Stimulated activated CD8-positive, alpha-beta memory T cell treated with anti-CD3 and anti-CD28 coated beads, Interleukin-12 subunit alpha, Interleukin-12 subunit beta, amount 100 ng/mL, for 24 hours (primary cell): ENCODE measurements at regions not wholly inside any gene's neighbourhood (a gene's known extent, or its start where the extent isn't known, plus 50 kb on each side); places are given as distances from the start of the nearest gene placed in this dataset.

ENCODE experiments used
- DNase-seq: peaks from one replicate; pipeline ENCODE4 v3.0.0-alpha.2; 2020; ENCODE audit errors: extremely low read depth

- DNase-seq: no peak
Measured at GRCh38 chr2:2694746-2695145, 363.7 kb upstream of the MYT1L start.

- DNase-seq: no peak
Measured at GRCh38 chr2:2692599-2693389, 361.7 kb upstream of the MYT1L start.

DNA sequence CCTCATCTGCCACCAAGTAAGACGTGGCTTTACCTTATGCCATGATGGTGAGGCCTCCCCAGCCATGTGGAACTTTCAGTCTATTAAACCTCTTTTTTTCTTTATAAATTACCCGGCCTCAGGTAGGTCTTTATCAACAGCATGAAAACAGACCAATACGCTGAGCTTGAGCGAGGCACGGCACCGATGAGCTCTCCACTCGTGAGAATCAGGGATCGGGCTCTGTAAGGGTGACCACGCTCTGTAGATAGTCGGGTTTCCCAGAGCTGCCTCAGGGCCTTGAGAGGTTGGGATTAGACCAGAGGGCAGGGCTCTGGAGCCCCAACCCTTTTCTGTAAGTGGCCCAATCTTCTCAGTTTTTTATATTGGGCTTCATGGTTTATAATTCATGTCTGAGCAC lies 360.3 kb upstream of the MYT1L start:
- DNase-seq: no peak

- no peak for DNase-seq
Measured at GRCh38 chr2:2690985-2691384, 359.9 kb upstream of the MYT1L start.

GRCh38 chr2:2689306-2689705 lies 358.2 kb upstream of the MYT1L start:
- no peak for DNase-seq

DNA sequence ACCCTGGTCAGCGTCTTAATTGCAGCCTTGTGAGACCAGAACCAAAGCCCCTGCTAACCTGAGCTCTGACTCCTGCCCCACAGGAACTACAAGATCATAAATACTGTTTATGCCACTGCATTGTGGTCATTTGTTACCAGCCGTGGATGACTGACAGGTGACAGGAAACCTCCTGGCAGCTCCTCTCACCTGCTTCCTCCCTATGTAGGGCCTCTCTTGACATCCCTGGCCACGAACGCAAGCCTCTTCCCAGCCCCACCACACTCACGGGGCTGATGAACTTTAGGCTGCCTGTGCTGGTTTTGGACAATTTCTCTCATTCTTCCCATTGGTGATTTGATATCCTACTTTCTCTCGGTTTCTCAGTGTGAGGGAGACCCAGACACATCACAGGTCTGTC lies 357.2 kb upstream of the MYT1L start:
- no peak for DNase-seq

DNA sequence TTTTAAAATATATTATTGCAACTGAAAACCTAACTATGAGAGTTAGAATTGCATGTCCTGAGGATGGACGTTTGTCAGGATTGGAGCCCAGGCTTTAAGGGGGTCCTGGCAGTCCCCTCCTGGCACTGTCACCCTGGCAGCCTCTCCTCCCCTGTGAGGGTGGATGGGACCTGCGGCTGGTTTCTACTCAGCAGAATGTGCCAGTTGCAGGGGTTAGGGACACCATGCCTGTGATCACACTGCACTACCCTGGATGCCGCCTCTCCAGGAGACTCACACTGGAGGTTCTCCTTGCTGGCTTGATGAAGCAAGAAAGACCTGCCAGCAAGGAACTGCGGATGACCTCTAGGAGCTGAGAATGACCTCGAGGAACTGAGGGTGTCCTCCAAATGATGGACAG lies 356.7 kb upstream of the MYT1L start:
- no peak for DNase-seq

DNA sequence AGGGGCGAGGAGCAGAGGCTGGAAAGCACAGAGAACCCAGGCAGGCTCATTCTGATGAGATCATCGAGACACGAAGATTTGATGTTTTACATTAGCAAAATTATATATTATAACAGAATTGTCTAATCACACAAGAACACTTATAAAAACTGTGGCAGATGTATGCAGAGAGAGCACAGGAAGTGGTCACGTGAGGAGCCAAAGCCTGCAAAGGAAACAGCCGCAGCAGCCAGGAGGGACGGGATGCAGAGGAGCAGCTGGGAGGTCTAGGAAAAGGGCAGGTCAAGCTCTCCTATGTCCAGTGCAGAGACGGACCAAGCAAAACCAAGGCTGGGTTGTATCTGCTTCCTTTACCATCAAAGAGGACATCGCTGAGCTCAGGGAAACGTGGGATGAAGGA lies 355.1 kb upstream of the MYT1L start:
- no peak for DNase-seq

DNA sequence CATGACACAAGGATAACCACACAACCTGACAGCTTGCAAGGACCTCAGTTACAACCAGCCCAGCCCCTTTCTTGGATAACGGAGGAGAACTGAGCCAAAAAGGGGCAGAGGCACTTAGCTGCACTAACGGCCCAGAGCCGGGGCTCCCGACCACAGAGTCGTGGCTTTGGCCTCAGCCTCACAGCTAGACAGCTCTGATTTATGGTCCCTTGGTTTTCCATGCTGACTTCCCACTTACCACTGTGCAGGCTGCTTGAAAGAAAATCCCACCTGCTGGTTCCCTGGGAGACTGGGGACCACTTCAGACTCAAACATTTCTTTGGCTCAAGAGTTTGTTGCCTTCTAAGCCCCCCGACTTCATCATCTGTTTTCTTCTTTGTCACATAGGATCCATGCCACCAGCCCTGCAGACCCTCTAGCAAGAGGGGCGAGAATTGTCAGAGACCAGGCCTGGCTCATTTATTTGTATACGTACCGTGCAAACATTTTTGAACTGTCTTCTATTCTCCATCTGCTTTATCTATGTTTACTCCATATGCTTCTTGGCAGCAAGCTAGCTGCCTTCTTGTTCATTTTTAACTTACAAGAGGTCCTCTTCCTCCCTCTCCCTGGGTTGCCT lies 352.6 kb upstream of the MYT1L start:
- DNase-seq: no peak

DNA sequence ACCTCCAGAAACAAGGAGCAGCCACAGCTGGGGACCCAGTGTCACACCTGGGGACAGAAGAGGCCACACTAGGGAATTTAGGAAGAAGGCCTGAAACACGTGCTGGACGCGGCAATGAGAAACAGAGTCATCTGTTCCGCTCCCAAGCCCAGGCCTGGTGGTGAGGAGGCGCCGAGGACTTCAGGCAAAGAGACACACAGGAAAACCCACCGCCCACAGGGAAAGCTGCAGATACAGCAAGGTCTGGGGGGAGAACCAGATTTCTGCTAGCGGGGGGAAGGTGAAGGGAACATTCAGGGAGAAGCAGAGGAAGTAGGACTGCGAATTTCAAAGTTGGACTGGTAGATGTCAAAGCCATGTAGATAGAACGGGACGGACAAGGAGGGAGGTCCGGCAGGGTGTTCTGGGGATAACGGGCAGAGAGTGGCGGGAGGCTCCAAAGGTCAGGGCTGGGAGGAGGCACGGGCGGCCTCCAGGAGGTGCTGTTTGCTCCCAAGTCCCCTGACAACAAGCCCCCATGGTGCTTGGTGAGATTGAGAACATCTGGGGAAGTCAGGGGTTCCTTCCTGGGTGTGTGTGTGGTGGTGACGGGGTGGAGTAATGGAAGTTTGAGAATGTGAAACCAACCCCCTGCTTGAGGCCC lies 351.7 kb upstream of the MYT1L start:
- no peak for DNase-seq

GRCh38 chr2:2681711-2682251 lies 350.7 kb upstream of the MYT1L start:
- DNase-seq: no peak

GRCh38 chr2:2681085-2681484 lies 350.0 kb upstream of the MYT1L start:
- DNase-seq: no peak

GRCh38 chr2:2674831-2675230 lies 343.8 kb upstream of the MYT1L start:
- DNase-seq: no peak

DNA sequence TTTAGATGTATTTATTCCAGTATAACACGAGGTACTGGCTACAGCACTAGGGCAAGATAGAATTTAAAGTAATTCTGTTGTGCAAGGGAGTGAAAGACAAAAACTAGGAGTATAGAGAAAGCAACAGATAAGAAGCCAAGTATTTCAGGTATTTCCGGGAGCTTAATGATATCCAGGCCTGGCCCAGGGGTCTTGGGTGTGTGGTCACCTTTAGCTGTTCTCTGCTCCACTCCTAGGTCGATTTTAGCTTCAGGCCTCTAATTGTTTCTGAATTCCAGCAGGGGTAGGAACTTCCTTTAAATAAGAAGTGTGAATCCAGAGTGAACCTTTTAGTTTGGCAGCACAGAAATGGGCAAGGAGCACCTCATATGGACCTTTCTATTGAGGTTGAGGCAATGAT lies 342.3 kb upstream of the MYT1L start:
- DNase-seq: no peak

GRCh38 chr2:2672249-2672648 lies 341.2 kb upstream of the MYT1L start:
- no peak for DNase-seq

DNA sequence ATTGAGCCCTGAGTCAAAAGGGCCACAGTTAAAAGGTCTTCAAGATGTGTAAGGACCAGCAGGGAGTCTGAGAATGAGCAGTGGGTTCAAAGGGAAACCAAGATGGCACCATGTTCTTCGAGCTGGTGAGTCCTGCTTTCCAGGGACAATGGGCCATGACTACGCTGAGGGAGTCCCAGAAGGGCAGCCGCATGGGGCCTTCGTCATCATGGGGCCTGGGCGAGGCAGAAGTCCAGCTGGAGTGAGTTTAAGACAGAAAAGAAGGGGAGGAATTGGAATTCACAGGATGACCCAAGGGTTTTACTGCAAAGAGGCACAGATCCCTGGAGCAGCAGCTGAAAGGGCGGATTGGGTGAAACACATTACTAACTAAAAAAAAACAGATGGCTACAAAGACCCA lies 340.8 kb upstream of the MYT1L start:
- no peak for DNase-seq

- no peak for DNase-seq
Measured at GRCh38 chr2:2669316-2669715, 338.2 kb upstream of the MYT1L start.

DNA sequence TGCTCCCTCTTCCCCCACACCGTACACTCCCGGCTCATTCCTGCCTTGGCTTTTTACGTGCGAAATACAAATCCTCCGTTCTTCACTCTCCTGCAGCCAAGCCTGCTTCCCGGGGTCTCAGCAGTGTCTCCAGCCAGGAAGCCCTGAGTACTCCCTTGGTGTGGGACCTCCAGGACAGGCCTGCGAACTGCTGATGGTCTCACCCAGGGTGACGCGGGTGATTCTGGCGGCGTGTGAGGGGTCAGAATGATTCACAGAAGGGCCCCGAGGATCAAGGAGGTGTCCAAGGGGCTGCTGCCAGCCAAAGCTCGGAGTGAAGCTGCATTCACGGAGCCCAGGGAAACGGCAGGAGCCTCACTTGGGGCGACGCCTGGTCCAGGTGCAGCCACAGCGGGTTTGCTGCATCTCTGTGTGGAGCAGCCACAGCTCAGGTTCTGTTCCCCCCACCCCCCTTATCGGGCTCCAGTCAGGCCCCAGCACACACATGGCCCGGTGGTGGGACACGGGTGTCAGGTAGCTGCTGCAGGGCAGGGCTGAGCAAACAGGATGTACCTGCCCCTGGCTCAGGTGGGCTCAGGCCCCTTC lies 337.7 kb upstream of the MYT1L start:
- no peak for DNase-seq

- no peak for DNase-seq
Measured at GRCh38 chr2:2667690-2668089, 336.6 kb upstream of the MYT1L start.

DNA sequence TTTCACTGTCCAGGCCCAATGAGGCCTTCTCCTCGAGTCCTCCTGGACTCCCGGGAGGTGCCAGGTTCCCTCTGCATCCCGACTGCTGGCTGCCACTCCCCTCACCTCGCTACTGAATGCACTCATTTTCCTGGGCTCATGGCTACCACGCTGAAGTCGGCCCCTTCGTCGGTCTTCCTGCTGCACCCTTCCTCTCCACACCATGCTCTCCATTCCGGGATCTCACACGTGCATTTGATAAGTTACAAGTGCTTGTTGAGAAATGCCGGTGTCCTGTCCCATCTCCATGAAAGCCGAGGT lies 334.7 kb upstream of the MYT1L start:
- no peak for DNase-seq

DNA sequence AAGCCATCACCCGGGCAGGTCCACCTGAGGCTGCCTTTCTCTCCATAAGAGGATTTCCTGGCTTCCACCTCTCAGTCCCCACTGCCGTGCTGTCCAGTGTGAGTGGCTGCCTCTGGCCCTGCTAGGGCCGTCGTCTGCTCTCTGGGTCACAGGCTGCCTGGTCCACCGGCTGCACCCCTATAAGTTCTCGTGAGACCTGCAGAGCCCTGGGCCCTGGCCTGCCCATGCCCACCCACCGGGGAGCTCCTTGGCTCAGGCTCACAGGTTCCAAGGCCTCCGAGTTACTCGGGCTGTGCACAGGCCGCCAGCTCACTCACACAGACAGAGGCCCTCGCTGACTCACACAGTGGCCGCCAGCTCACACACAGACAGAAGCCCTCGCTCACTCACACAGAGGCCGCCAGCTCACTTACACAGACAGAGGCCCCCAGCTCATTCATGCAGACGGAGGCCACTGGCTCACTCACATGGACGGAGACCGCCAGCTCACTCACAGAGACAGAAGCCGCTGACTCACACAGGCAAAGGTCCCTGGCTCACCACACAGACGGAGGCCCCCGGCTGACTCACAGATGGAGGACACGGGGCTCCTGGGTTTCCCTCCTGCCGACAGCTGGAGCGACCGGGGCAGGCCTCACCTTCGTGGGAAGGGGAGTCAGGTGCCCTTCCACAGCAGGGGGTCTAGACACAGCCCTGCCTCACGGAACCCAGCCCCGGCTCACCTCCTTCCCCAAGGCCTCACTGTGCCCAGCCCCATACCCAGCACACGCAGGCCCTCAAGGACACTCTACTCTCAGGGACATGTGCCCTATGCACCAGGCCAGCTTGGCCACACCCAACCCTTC lies 334.1 kb upstream of the MYT1L start:
- DNase-seq: no peak
